ENCODE measurements at regions not wholly inside any gene's neighbourhood (a gene's known extent, or its start where the extent isn't known, plus 50 kb on each side); places are given as distances from the start of the nearest gene placed in this dataset.

DNA sequence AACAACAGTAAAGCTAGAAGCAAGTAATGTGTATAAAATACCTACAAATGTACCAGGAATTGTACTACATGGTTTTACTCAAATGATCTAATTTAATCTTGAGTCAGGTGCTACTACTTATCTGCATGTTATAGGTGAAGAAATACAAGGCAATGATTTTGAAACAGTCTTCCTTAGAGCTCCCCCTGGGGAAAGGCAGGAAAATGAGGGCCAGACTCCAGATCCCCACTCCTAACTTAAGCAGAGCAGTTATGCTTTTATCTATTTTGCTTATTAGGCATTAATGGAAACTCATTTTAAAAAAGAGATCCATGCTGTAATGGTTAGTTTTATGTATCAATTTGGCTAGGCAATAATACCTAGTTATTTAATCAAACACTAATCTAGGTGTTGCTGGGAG lies 109.3 kb upstream of the CPSF6 start:
- no peak for ATAC-seq
- H3K4me1 Mint-ChIP-seq (ENCODE audit: low read depth) = no peaks in the 10 kb centered on the region
- TF ChIP-seq CTCF (IDR thresholded peaks at IDR 0.05) = no peak
- H3K27ac Mint-ChIP-seq = no peak overlapping the region
- H3K9me3 Mint-ChIP-seq = no peaks in the 10 kb centered on the region
- ChIA-PET POLR2A (no interaction called here), CTCF (interaction anchor here (1.5 kb wide), 1 partner anchor 124 kb away, joined by 3 read pairs; no protein-coding TSS in a partner anchor)
- no peaks in the 10 kb centered on the region for H3K36me3 Mint-ChIP-seq (ENCODE audit: low read depth)
- no peak overlapping the region for H3K4me3 Mint-ChIP-seq
- DNase-seq = no peak
- peaks cover 2% of the 10 kb centered on the region for H3K27me3 Mint-ChIP-seq
- intact Hi-C loops (cut with micrococcal nuclease) = no loop called here

GRCh38 chr12:69131077-69131476 lies 108.3 kb upstream of the CPSF6 start:
- DNase-seq (no peak), ATAC-seq (no peak)
- ChIA-PET CTCF (no interaction called here), POLR2A (no interaction called here)
- no peak overlapping the region for H3K27ac Mint-ChIP-seq
- no peaks in the 10 kb centered on the region for H3K9me3 Mint-ChIP-seq
- intact Hi-C loops (cut with micrococcal nuclease) = no loop called here
- no peaks in the 10 kb centered on the region for H3K4me1 Mint-ChIP-seq (ENCODE audit: low read depth)
- no peaks in the 10 kb centered on the region for H3K36me3 Mint-ChIP-seq (ENCODE audit: low read depth)
- peaks cover 6% of the 10 kb centered on the region for H3K27me3 Mint-ChIP-seq
- no peak overlapping the region for H3K4me3 Mint-ChIP-seq
- TF ChIP-seq CTCF (IDR thresholded peaks at IDR 0.05) = no peak

DNA sequence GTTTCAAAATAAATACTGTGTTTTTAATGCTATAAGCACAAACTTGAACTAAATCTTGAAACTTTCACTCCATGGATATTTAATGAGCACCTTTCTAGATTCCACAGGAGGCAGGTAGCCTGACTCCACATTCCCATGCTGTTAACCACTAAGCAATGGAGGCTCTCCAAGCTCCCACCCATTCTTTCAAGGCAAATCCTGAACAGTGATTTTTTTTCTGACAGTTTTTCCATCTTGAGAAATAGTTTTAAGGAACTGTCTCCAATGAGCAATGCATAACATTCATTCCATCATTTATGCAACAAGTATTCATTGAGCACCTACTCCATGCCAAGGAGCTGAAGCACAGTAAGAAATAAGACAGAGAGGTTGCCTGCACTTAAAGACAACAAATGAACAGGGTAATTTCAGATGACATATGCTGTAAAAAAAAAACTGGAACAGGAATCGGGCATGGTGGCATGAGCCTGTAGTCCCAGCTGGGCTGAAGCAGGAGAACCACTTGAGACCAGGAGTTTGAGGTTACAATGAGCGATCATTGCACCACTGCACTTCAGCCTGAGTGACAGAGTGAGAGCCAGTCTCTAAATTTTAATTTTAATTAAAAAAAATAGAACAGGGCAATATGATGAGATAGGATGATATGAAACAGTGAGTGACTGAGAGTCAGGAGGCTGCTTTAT lies 102.3 kb upstream of the CPSF6 start:
- DNase-seq (no peak), ATAC-seq (no peak)
- no peaks in the 10 kb centered on the region for H3K4me1 Mint-ChIP-seq (ENCODE audit: low read depth)
- intact Hi-C loops (cut with micrococcal nuclease) = no loop called here
- ChIA-PET POLR2A (interaction anchor here (0.7 to 1.1 kb wide), 2 partner anchors 20 to 325 kb away, joined by 3 read pairs; no protein-coding TSS in a partner anchor), CTCF (interaction anchor here (0.6 kb wide), 1 partner anchor 185 kb away, joined by 3 read pairs; no protein-coding TSS in a partner anchor)
- peaks cover 13% of the 10 kb centered on the region for H3K27me3 Mint-ChIP-seq
- no peak for TF ChIP-seq CTCF (IDR thresholded peaks at IDR 0.05)
- peaks cover 20% of the 10 kb centered on the region for H3K9me3 Mint-ChIP-seq
- H3K4me3 Mint-ChIP-seq = no peak overlapping the region
- H3K27ac Mint-ChIP-seq = no peak overlapping the region
- peaks cover 7% of the 10 kb centered on the region for H3K36me3 Mint-ChIP-seq (ENCODE audit: low read depth)

- Mint-ChIP-seq H3K36me3 (ENCODE audit: low read depth) (peaks cover 7% of the 10 kb centered on the region), H3K27me3 (peaks cover 7% of the 10 kb centered on the region), H3K9me3 (peaks cover 20% of the 10 kb centered on the region), H3K27ac (no peak overlapping the region), H3K4me3 (no peak overlapping the region), H3K4me1 (ENCODE audit: low read depth) (no peaks in the 10 kb centered on the region)
- ATAC-seq (no peak), DNase-seq (no peak)
- CTCF ChIA-PET = interaction anchor here (0.8 to 1.5 kb wide), 2 partner anchors 16 to 30 kb away, joined by 3 read pairs; no protein-coding TSS in a partner anchor
- intact Hi-C loops (cut with micrococcal nuclease) = no loop called here
- POLR2A ChIA-PET = no interaction called here
- TF ChIP-seq CTCF (IDR thresholded peaks at IDR 0.05) = no peak
These were observed 98.3 kb upstream of the CPSF6 start for GRCh38 chr12:69141074-69141473.

GRCh38 chr12:69149270-69149669 lies 90.1 kb upstream of the CPSF6 start:
- ChIA-PET CTCF (interaction anchor here (0.7 kb wide), 1 partner anchor 184 kb away, joined by 3 read pairs; no protein-coding TSS in a partner anchor), POLR2A (no interaction called here)
- H3K36me3 Mint-ChIP-seq (ENCODE audit: low read depth) = no peaks in the 10 kb centered on the region
- H3K27me3 Mint-ChIP-seq = no peaks in the 10 kb centered on the region
- no peak for ATAC-seq
- TF ChIP-seq CTCF (IDR thresholded peaks at IDR 0.05) = no peak
- H3K4me3 Mint-ChIP-seq = no peak overlapping the region
- no peaks in the 10 kb centered on the region for H3K9me3 Mint-ChIP-seq
- intact Hi-C loops (cut with micrococcal nuclease) = no loop called here
- DNase-seq = no peak
- H3K27ac Mint-ChIP-seq = no peak overlapping the region
- H3K4me1 Mint-ChIP-seq (ENCODE audit: low read depth) = peaks cover 10% of the 10 kb centered on the region
